ENCODE measurements at regions not wholly inside any gene's neighbourhood (a gene's known extent, or its start where the extent isn't known, plus 50 kb on each side); places are given as distances from the start of the nearest gene placed in this dataset.

DNA sequence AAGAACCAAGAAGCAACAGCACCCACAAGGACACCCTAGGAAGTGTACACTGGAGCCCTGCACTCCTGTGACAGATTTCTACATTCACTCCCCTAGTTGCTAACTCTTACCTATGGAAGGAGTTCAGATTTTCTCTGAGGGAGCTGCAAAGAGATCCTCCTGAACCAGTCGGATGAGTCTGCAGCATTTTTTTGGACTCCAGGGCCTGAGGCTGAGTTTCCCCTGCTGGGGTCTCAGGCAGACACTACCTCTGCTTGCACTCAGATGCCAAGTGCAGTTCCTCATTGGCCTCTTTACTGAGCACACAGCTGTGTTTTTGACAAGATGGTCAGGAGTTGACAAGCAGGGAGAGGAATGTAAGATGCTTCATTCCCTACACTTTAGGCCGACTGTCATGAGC, 153.2 kb upstream of the RBM19 start:
- H3K27me3 ChIP-seq (ENCODE audit: control insufficient read depth, insufficient read depth, low read length): no peaks in the 10 kb centered on the region
- no peaks in the 10 kb centered on the region for H3K9me3 ChIP-seq (ENCODE audit: control insufficient read depth, insufficient read depth, low read depth, low read length)
- H3K4me2 ChIP-seq (ENCODE audit: extremely low read depth, insufficient read depth, low read length): no peak overlapping the region
- no peaks in the 10 kb centered on the region for H3K4me1 ChIP-seq (ENCODE audit: control insufficient read depth, extremely low read depth, insufficient read depth, low read length)
- H3K4me3 ChIP-seq (replicated peaks in 1 of 4; ENCODE audit: control extremely low read depth in 1 of 4, insufficient read depth in 1 of 4, low read depth in 3 of 4, low read length in 4 of 4): no peak overlapping the region
- H2AFZ ChIP-seq (ENCODE audit: low read length): no peak overlapping the region
- no peak overlapping the region for H3K9ac ChIP-seq (ENCODE audit: insufficient read depth, low read length)
- no peaks in the 10 kb centered on the region for H3K36me3 ChIP-seq (ENCODE audit: control insufficient read depth, insufficient read depth, low read length)
- H3K27ac ChIP-seq (ENCODE audit: insufficient read depth, low read length): no peak overlapping the region
- DNase-seq (ENCODE audit: low read depth in 2 of 2): no peak
- no peaks in the 10 kb centered on the region for H4K20me1 ChIP-seq (ENCODE audit: control insufficient read depth, extremely low read depth, insufficient read depth, low read length)
- no peaks in the 10 kb centered on the region for H3K79me2 ChIP-seq (ENCODE audit: control insufficient read depth, insufficient read depth, low read length)
- TF ChIP-seq, protein P1, sequence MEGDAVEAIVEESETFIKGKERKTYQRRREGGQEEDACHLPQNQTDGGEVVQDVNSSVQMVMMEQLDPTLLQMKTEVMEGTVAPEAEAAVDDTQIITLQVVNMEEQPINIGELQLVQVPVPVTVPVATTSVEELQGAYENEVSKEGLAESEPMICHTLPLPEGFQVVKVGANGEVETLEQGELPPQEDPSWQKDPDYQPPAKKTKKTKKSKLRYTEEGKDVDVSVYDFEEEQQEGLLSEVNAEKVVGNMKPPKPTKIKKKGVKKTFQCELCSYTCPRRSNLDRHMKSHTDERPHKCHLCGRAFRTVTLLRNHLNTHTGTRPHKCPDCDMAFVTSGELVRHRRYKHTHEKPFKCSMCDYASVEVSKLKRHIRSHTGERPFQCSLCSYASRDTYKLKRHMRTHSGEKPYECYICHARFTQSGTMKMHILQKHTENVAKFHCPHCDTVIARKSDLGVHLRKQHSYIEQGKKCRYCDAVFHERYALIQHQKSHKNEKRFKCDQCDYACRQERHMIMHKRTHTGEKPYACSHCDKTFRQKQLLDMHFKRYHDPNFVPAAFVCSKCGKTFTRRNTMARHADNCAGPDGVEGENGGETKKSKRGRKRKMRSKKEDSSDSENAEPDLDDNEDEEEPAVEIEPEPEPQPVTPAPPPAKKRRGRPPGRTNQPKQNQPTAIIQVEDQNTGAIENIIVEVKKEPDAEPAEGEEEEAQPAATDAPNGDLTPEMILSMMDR (conservative IDR thresholded peaks at IDR 0.05 in 1 of 2, IDR thresholded peaks at IDR 0.05 in 1 of 2; ENCODE audit: low read depth in 1 of 2, low read length in 2 of 2): no peak
- no peak for TF ChIP-seq EZH2 (IDR thresholded peaks at IDR 0.05; ENCODE audit: low read length, missing control alignments)

DNA sequence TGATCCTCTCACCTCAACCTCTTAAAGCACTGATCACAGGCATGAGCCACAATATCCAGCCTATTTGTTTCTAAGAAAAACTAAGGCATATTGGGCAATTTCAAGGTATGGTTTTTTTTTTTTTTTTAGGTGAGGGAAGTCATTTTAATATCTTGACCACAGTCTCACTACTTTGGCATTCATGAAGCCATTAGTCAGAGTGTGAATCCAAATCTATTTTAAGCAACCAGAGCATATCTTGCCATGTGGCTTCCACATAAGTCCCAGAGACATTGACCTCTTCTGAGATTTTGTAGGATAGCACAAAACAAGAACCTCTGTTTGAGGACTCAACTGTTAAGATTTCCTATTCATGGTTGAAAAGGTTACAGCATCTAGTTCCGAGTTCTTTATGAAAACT, 130.3 kb upstream of the RBM19 start:
- H3K4me1 ChIP-seq (ENCODE audit: control insufficient read depth, extremely low read depth, insufficient read depth, low read length): no peaks in the 10 kb centered on the region
- H2AFZ ChIP-seq (ENCODE audit: low read length): no peak overlapping the region
- no peak overlapping the region for H3K27ac ChIP-seq (ENCODE audit: insufficient read depth, low read length)
- H3K36me3 ChIP-seq (ENCODE audit: control insufficient read depth, insufficient read depth, low read length): no peaks in the 10 kb centered on the region
- H3K27me3 ChIP-seq (ENCODE audit: control insufficient read depth, insufficient read depth, low read length): no peaks in the 10 kb centered on the region
- H3K9ac ChIP-seq (ENCODE audit: insufficient read depth, low read length): no peak overlapping the region
- no peaks in the 10 kb centered on the region for H3K9me3 ChIP-seq (ENCODE audit: control insufficient read depth, insufficient read depth, low read depth, low read length)
- H3K4me2 ChIP-seq (ENCODE audit: extremely low read depth, insufficient read depth, low read length): no peak overlapping the region
- no peak for TF ChIP-seq EZH2 (IDR thresholded peaks at IDR 0.05; ENCODE audit: low read length, missing control alignments)
- TF ChIP-seq, protein P1 (conservative IDR thresholded peaks at IDR 0.05 in 1 of 2, IDR thresholded peaks at IDR 0.05 in 1 of 2; ENCODE audit: low read depth in 1 of 2, low read length in 2 of 2): no peak
- H3K4me3 ChIP-seq (replicated peaks in 1 of 4; ENCODE audit: control extremely low read depth in 1 of 4, insufficient read depth in 1 of 4, low read depth in 3 of 4, low read length in 4 of 4): no peak overlapping the region
- DNase-seq (ENCODE audit: low read depth in 2 of 2): no peak
- no peaks in the 10 kb centered on the region for H4K20me1 ChIP-seq (ENCODE audit: control insufficient read depth, extremely low read depth, insufficient read depth, low read length)
- H3K79me2 ChIP-seq (ENCODE audit: control insufficient read depth, insufficient read depth, low read length): no peaks in the 10 kb centered on the region

DNA sequence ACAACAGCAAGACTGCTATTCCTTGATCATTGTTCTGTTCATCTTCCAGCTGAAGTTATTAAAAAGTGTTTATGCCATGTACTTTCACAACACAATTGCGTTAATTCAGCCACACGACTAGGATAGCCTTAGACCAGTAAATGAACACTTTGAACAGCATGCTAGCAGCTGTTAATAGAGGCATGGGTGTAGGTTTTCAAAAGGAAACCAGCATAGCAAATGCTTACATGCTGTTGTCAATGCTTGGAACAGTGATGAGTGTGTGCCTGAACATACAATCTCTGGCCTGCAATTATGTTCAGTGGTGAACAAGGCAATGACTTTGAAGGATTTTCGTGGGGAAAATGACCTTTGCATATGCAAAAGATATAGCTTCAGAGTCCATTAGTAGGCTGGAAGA, 127.4 kb upstream of the RBM19 start:
- TF ChIP-seq EZH2 (IDR thresholded peaks at IDR 0.05; ENCODE audit: low read length, missing control alignments): no peak
- TF ChIP-seq, protein P1 (conservative IDR thresholded peaks at IDR 0.05 in 1 of 2, IDR thresholded peaks at IDR 0.05 in 1 of 2; ENCODE audit: low read depth in 1 of 2, low read length in 2 of 2): no peak
- Histone ChIP-seq H3K4me1 (ENCODE audit: control insufficient read depth, extremely low read depth, insufficient read depth, low read length) (no peaks in the 10 kb centered on the region), H3K27ac (ENCODE audit: insufficient read depth, low read length) (no peak overlapping the region), H3K4me3 (replicated peaks in 1 of 4; ENCODE audit: control extremely low read depth in 1 of 4, insufficient read depth in 1 of 4, low read depth in 3 of 4, low read length in 4 of 4) (no peak overlapping the region), H3K9ac (ENCODE audit: insufficient read depth, low read length) (no peak overlapping the region), H4K20me1 (ENCODE audit: control insufficient read depth, extremely low read depth, insufficient read depth, low read length) (no peaks in the 10 kb centered on the region), H2AFZ (ENCODE audit: low read length) (no peak overlapping the region), H3K79me2 (ENCODE audit: control insufficient read depth, insufficient read depth, low read length) (no peaks in the 10 kb centered on the region), H3K36me3 (ENCODE audit: control insufficient read depth, insufficient read depth, low read length) (no peaks in the 10 kb centered on the region), H3K9me3 (ENCODE audit: control insufficient read depth, insufficient read depth, low read depth, low read length) (no peaks in the 10 kb centered on the region), H3K27me3 (ENCODE audit: control insufficient read depth, insufficient read depth, low read length) (no peaks in the 10 kb centered on the region), H3K4me2 (ENCODE audit: extremely low read depth, insufficient read depth, low read length) (no peak overlapping the region)
- no peak for DNase-seq (ENCODE audit: low read depth in 2 of 2)
